ENCODE measurements at regions not wholly inside any gene's neighbourhood (a gene's known extent, or its start where the extent isn't known, plus 50 kb on each side); places are given as distances from the start of the nearest gene placed in this dataset.

DNA sequence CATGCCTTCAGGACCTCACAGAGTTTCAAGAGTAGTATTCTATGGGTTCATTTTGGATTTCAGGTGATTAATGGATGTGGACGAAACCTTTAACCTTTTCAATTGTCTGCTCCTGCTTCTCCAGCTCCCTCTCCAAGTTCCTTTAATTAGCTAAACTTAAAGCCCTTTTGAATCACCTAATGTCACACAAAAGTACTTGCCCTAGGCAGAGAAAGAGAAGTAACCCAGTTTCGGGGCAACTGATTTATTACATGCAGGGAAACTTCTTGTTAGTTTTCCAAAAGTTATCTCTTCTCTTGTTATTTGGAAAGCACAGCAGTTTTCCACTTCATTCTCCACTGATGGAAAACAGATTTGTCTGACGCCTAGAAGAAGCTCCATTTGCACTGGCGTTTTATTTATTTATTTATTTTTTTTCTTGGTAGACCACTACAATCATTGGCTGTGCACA lies 407.7 kb upstream of the JARID2 start (continued):
- TF ChIP-seq E2F5 (CRISPR knock-in tag; conservative IDR thresholded peaks at IDR 0.05), result no peak
- TF ChIP-seq MEIS1 (CRISPR knock-in tag; IDR thresholded peaks at IDR 0.05; ENCODE audit: borderline replicate concordance), result no peak
- TF ChIP-seq, protein P1, sequence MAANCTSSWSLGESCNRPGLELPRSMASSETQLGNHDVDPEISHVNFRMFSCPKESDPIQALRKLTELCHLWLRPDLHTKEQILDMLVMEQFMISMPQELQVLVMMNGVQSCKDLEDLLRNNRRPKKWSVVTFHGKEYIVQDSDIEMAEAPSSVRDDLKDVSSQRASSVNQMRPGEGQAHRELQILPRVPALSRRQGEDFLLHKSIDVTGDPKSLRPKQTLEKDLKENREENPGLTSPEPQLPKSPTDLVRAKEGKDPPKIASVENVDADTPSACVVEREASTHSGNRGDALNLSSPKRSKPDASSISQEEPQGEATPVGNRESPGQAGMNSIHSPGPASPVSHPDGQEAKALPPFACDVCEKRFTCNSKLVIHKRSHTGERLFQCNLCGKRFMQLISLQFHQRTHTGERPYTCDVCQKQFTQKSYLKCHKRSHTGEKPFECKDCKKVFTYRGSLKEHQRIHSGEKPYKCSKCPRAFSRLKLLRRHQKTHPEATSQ (CRISPR knock-in tag; IDR thresholded peaks at IDR 0.05; ENCODE audit: borderline replicate concordance), result no peak
- no peak for TF ChIP-seq JUNB (CRISPR knock-in tag; IDR thresholded peaks at IDR 0.05; ENCODE audit: borderline replicate concordance)
- no peak for TF ChIP-seq ZSCAN20 (CRISPR knock-in tag; IDR thresholded peaks at IDR 0.05; ENCODE audit: borderline replicate concordance)

DNA sequence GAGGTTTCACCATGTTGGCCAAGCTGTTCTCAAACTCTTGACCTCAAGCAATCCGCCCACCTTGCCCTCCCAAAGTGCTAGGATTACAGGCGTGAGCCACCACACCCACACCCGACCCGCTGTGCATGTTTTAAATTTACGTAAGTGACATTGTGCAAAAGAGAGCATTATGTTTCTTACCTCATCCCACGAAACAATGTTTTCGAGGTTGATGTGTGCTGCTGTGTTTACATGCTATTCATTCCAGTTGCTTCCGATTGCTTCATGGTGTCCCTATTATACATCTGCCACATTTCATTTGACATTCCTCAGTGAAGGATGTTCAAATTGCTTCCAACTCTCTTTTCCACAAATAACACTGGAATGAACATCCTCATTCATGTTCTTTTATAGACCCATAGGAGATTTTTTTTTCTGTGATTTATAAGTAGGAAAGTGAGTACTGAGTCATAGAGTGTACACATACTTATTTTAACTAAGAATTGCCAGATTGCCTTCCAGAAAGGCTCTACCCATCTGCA lies 403.9 kb upstream of the JARID2 start:
- ChIA-PET POLR2A (no interaction called here), CTCF (ENCODE audit: low intra/inter-chr PET ratio, low total read pairs) (no interaction called here)
- H4K20me1 ChIP-seq (ENCODE audit: insufficient read depth, low read length), result no peaks in the 10 kb centered on the region
- H3K9me3 ChIP-seq (ENCODE audit: low read length), result no peaks in the 10 kb centered on the region
- H3K27me3 ChIP-seq (ENCODE audit: control insufficient read depth in 1 of 2, insufficient read depth in 2 of 2, low read length in 2 of 2), result 0 out of 5 replicates have a peak, but pooled peaks cover 0 to 3% of the 10 kb centered on the region in 2 experiments
- H3K4me1 ChIP-seq (ENCODE audit: insufficient read depth, low read length), result no peaks in the 10 kb centered on the region
- in situ Hi-C loops (cut with HindIII; ENCODE audit: extremely low pct_ligation_motif_present, low pct_unique_long_range_greater_than_20kb), result no loop called here
- no peak for TF ChIP-seq SMYD3 (CRISPR knock-in tag; IDR thresholded peaks at IDR 0.05)
- no peak for TF ChIP-seq SRSF4 (IDR thresholded peaks at IDR 0.05; ENCODE audit: low read depth, low read length, poor library complexity, severe bottlenecking)
- no peak for TF ChIP-seq ZNF24 (IDR thresholded peaks at IDR 0.05)
- no peak for TF ChIP-seq HIVEP1 (CRISPR knock-in tag; IDR thresholded peaks at IDR 0.05)
- TF ChIP-seq ZNF577 (CRISPR knock-in tag; IDR thresholded peaks at IDR 0.05; ENCODE audit: borderline replicate concordance, low read depth), result no peak
- no peak for TF ChIP-seq MEIS1 (CRISPR knock-in tag; IDR thresholded peaks at IDR 0.05; ENCODE audit: borderline replicate concordance)
- no peak for TF ChIP-seq IRF2 (CRISPR knock-in tag; IDR thresholded peaks at IDR 0.05)
- no peak for TF ChIP-seq FIP1L1 (IDR thresholded peaks at IDR 0.05; ENCODE audit: borderline replicate concordance, insufficient read depth, low read depth, low read length)
- no peak for TF ChIP-seq PAF1 (CRISPR knock-in tag; IDR thresholded peaks at IDR 0.05)
- TF ChIP-seq HMG20B (CRISPR knock-in tag; conservative IDR thresholded peaks at IDR 0.05), result no peak
- TF ChIP-seq ZBTB3 (CRISPR knock-in tag; IDR thresholded peaks at IDR 0.05; ENCODE audit: borderline replicate concordance, low read depth), result no peak
- no peak for TF ChIP-seq ZNF12 (CRISPR knock-in tag; IDR thresholded peaks at IDR 0.05)
- TF ChIP-seq ZSCAN31 (CRISPR knock-in tag; IDR thresholded peaks at IDR 0.05; ENCODE audit: low read depth), result no peak
- no peak for TF ChIP-seq HNRNPK (IDR thresholded peaks at IDR 0.05; ENCODE audit: low read depth, low read length, poor library complexity, severe bottlenecking)
- TF ChIP-seq FOXO1 (CRISPR knock-in tag; IDR thresholded peaks at IDR 0.05), result no peak
- no peak for TF ChIP-seq PPARG (CRISPR knock-in tag; conservative IDR thresholded peaks at IDR 0.05)
- TF ChIP-seq ZNF383 (CRISPR knock-in tag; IDR thresholded peaks at IDR 0.05; ENCODE audit: borderline replicate concordance), result no peak
- TF ChIP-seq SMAD9 (CRISPR knock-in tag; IDR thresholded peaks at IDR 0.05), result no peak
- TF ChIP-seq TCF7L2 (IDR thresholded peaks at IDR 0.05; ENCODE audit: low read depth, low read length), result no peak
- intact Hi-C loops (cut with micrococcal nuclease; ENCODE audit: unreplicated experiment), result no loop called here
- no peak overlapping the region for H3K27ac ChIP-seq (ENCODE audit: extremely low read length, insufficient read depth, low read length)
- no TSS peak for BruUV-seq (replicated peaks)
- no peaks in the 10 kb centered on the region for H3K79me2 ChIP-seq (ENCODE audit: insufficient read depth, low read length)
- no peak overlapping the region for H3K4me3 ChIP-seq (replicated peaks in 1 of 3; ENCODE audit: insufficient read depth in 1 of 3, low read depth in 2 of 3, low read length in 3 of 3)
- ATAC-seq (no peak), DNase-seq (ENCODE audit: low spot score) (no peak), FAIRE-seq (no peak)
- WGBS (ENCODE audit: low lambda C conversion rate), result 26% methylated on average over 8 of the region's 8 CpGs
- H3K9ac ChIP-seq (ENCODE audit: insufficient read depth, low read depth, low read length), result no peak overlapping the region
- no peaks in the 10 kb centered on the region for H3K36me3 ChIP-seq (replicated peaks in 1 of 2; ENCODE audit: control insufficient read depth in 1 of 2, insufficient read depth in 2 of 2, low read length in 2 of 2)
- no peak overlapping the region for H2AFZ ChIP-seq (ENCODE audit: low read length)
- H3K4me2 ChIP-seq (ENCODE audit: low read depth, low read length), result no peak overlapping the region

Measured in HepG2 (cell line).